ENCODE measurements at regions not wholly inside any gene's neighbourhood (a gene's known extent, or its start where the extent isn't known, plus 50 kb on each side); places are given as distances from the start of the nearest gene placed in this dataset.

DNA sequence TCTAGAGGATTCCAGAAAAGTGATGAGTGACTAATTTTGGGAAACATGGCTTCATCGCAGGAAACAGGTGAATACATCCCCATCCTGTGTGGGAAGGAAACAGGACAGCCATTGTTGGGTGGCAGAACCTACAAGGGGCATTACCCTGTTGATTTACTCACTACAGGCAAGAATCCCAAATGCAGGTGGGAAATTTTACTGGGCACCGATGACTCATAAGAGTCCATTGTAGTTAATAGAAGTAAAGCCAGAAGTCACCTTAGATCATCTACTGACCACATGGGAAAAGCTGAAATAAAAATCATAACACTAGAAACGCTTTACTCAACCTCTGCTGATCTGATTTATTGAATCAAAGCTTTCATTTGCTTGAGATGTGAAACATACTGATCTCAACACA, 136.4 kb downstream of the TRIML1 start:
- no peak for DNase-seq (ENCODE audit: low spot score)
- no peak for TF ChIP-seq CTCF (IDR thresholded peaks at IDR 0.05; ENCODE audit: borderline replicate concordance, control extremely low read depth, extremely low read depth, insufficient read depth, missing control alignments)
- in situ Hi-C loops (cut with MboI; ENCODE audit: low sequenced_read_pairs, unreplicated experiment), result no loop called here

GRCh38 chr4:188279184-188279583, 139.9 kb downstream of the TRIML1 start:
- in situ Hi-C loops (cut with MboI; ENCODE audit: low sequenced_read_pairs, unreplicated experiment), result no loop called here
- no peak for TF ChIP-seq CTCF (IDR thresholded peaks at IDR 0.05; ENCODE audit: borderline replicate concordance, control extremely low read depth, extremely low read depth, insufficient read depth, missing control alignments)
- no peak for DNase-seq (ENCODE audit: low spot score)

DNA sequence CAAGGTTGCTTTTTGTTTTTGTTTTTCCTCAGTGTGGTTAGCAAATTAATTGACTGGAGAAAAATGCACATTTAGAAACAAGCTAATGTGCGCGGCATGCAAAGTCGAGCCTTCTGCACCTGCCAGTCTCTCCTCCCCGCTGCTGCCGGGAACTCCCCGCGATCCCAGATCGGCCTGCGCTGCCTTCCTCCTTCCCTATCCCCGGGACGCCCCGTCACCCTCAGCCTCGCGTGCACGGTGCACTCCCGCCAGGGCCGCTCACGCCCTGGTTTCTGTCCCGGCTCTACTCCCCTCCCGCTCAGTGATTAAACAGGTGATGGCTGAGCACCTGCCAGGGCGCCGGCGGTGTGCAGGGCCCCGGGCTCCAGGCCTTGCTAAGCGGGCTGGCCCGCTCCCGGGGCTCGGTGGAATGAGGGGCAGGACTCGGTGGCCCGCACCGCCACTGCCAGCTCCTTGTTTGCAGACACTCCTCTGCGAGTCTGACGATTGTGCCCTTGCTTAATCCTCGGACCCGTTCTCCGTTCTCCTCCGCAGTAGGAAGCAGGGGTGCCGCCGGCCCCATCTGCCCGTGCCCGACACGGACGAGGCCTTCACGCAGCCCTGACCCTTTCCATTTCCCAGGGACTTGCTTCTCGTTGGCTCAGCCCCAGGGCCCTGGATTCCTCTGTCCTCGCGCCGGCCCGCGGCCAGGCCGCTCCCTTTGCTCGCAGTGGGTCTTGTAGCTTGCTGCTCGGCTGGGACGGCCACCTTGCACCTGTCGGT, 143.4 kb downstream of the TRIML1 start:
- DNase-seq (ENCODE audit: low spot score), result no peak
- no peak for TF ChIP-seq CTCF (IDR thresholded peaks at IDR 0.05; ENCODE audit: borderline replicate concordance, control extremely low read depth, extremely low read depth, insufficient read depth, missing control alignments)
- in situ Hi-C loops (cut with MboI; ENCODE audit: low sequenced_read_pairs, unreplicated experiment), result no loop called here

DNA sequence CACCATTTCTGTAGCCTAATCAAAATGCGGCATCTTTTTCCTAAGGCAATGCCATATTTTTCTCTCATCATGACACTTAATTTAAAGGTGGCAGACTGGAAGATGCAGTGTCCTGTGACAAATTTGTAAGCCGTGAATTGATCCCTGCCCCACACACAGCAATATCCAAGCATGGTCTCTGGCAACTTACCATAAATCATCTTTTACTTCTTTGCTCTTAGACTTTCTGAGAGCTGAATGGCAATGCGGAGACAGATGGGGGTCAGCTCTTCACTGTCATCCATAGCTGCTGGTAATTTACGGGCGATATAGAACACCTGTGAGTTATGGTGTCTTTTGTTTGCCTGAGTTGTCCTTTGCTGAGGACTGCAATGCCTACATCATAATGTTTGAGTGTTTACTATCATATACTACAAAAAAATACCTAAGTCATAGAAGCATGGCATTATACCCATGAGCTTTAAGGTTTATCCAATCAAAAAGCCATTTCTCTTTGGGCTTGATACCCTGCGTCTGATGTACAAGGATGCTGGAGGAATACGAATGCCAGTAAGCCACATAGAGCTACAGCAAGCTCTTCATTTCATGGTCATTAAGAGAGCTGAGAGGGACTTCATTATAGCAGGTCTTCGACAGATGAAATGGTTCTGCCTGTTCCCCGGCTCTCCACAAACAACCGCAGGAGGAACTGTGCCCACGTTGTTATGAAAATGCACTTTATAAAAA, 148.1 kb downstream of the TRIML1 start:
- no peak for DNase-seq (ENCODE audit: low spot score)
- in situ Hi-C loops (cut with MboI; ENCODE audit: low sequenced_read_pairs, unreplicated experiment), result no loop called here
- TF ChIP-seq CTCF (IDR thresholded peaks at IDR 0.05; ENCODE audit: borderline replicate concordance, control extremely low read depth, extremely low read depth, insufficient read depth, missing control alignments), result no peak

- in situ Hi-C loops (cut with MboI; ENCODE audit: low sequenced_read_pairs, unreplicated experiment), result no loop called here
- DNase-seq (ENCODE audit: low spot score), result no peak
- no peak for TF ChIP-seq CTCF (IDR thresholded peaks at IDR 0.05; ENCODE audit: borderline replicate concordance, control extremely low read depth, extremely low read depth, insufficient read depth, missing control alignments)
Observed at GRCh38 chr4:188289531-188290125, 150.4 kb downstream of the TRIML1 start.

- no peak for DNase-seq (ENCODE audit: low spot score)
- in situ Hi-C loops (cut with MboI; ENCODE audit: low sequenced_read_pairs, unreplicated experiment), result no loop called here
- no peak for TF ChIP-seq CTCF (IDR thresholded peaks at IDR 0.05; ENCODE audit: borderline replicate concordance, control extremely low read depth, extremely low read depth, insufficient read depth, missing control alignments)
Observed at GRCh38 chr4:188295899-188296298, 156.7 kb downstream of the TRIML1 start.
